ENCODE measurements at regions not wholly inside any gene's neighbourhood (a gene's known extent, or its start where the extent isn't known, plus 50 kb on each side); places are given as distances from the start of the nearest gene placed in this dataset.

DNA sequence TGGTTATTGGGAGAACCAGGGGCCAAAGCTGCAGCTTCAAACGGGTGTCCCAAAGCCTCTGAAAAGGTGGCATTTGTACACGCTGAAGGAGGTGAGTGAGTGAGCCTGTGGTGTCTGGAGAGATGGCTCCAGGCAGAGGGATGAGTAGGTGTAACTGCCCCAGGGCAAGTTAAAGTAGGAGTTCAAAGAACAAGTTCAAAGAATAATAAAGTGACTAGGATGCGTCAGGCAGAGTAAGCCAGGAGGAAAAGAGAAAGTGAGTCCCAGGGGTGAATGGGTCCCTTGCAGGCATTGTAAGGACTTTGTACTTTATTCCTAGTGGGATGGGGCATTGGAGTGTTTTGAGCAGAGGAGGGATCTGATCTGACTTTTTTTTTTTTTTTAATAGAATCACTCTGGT lies 201.4 kb upstream of the PWP1 start:
- TF ChIP-seq CTCF (IDR thresholded peaks at IDR 0.05; ENCODE audit: extremely low read depth in 1 of 2, insufficient read depth in 1 of 2, low read depth in 1 of 2, low read length in 2 of 2) (no peak), MYC (IDR thresholded peaks at IDR 0.05; ENCODE audit: low read depth, low read length) (no peak), EZH2 (IDR thresholded peaks at IDR 0.05; ENCODE audit: borderline replicate concordance, low read depth, low read length, severe bottlenecking) (no peak), GATA2 (IDR thresholded peaks at IDR 0.05; ENCODE audit: insufficient read depth, insufficient read length, low read depth, low read length) (no peak)
